ENCODE measurements at regions not wholly inside any gene's neighbourhood (a gene's known extent, or its start where the extent isn't known, plus 50 kb on each side); places are given as distances from the start of the nearest gene placed in this dataset.
"Not testable (repeated sequence)": the region's sequence is repeated elsewhere in the genome, so short reads cannot be mapped to it uniquely, and the experiment has no call there.

- no peak for DNase-seq
Observed at GRCh38 chr12:34097213-34097612, 74.9 kb downstream of the ALG10 start.

GRCh38 chr12:34105392-34105933 lies 83.2 kb downstream of the ALG10 start:
- no peak for DNase-seq

- no peak for DNase-seq
Observed at GRCh38 chr12:34106172-34106571, 83.9 kb downstream of the ALG10 start.

- DNase-seq, result no peak
Observed at GRCh38 chr12:34107016-34107415, 84.7 kb downstream of the ALG10 start.

GRCh38 chr12:34107781-34108404 lies 85.6 kb downstream of the ALG10 start:
- no peak for DNase-seq

GRCh38 chr12:34108405-34108803 lies 86.1 kb downstream of the ALG10 start:
- DNase-seq, result no peak

GRCh38 chr12:34108967-34109366 lies 86.7 kb downstream of the ALG10 start:
- no peak for DNase-seq

GRCh38 chr12:34109390-34109789 lies 87.1 kb downstream of the ALG10 start:
- no peak for DNase-seq

GRCh38 chr12:34109909-34110531 lies 87.7 kb downstream of the ALG10 start:
- DNase-seq, result not testable (repeated sequence)

- DNase-seq, result no peak
Observed at GRCh38 chr12:34119366-34119765, 97.1 kb downstream of the ALG10 start.

GRCh38 chr12:34121360-34121759 lies 99.1 kb downstream of the ALG10 start:
- DNase-seq, result no peak

GRCh38 chr12:34123092-34123491 lies 100.8 kb downstream of the ALG10 start:
- peak; percentile 70 for DNase-seq

- DNase-seq, result no peak
Observed at GRCh38 chr12:34124608-34125007, 102.3 kb downstream of the ALG10 start.

GRCh38 chr12:34126239-34126641 lies 103.9 kb downstream of the ALG10 start:
- DNase-seq, result no peak

- DNase-seq, result no peak
Observed at GRCh38 chr12:34126805-34127204, 104.5 kb downstream of the ALG10 start.

- DNase-seq, result not testable (repeated sequence)
Observed at GRCh38 chr12:34127379-34127778, 105.1 kb downstream of the ALG10 start.

GRCh38 chr12:34142430-34142829 lies 120.1 kb downstream of the ALG10 start:
- no peak for DNase-seq

- no peak for DNase-seq
Observed at GRCh38 chr12:34151019-34151418, 128.7 kb downstream of the ALG10 start.

GRCh38 chr12:34163443-34163842 lies 141.1 kb downstream of the ALG10 start:
- no peak for DNase-seq

GRCh38 chr12:34166427-34167060 lies 144.2 kb downstream of the ALG10 start:
- DNase-seq, result no peak

GRCh38 chr12:34168507-34168906 lies 146.2 kb downstream of the ALG10 start:
- not testable (repeated sequence) for DNase-seq

GRCh38 chr12:34186492-34186891 lies 164.2 kb downstream of the ALG10 start:
- no peak for DNase-seq

GRCh38 chr12:34188974-34189373 lies 166.7 kb downstream of the ALG10 start:
- DNase-seq, result no peak

GRCh38 chr12:34190054-34190453 lies 167.8 kb downstream of the ALG10 start:
- DNase-seq, result no peak

All from activated effector memory CD4-positive, alpha-beta T cell treated with anti-CD3 and anti-CD28 coated beads, Interleukin-2, amount 50 U/mL, for 16 hours (primary cell).